ENCODE measurements at regions not wholly inside any gene's neighbourhood (a gene's known extent, or its start where the extent isn't known, plus 50 kb on each side); places are given as distances from the start of the nearest gene placed in this dataset.

DNA sequence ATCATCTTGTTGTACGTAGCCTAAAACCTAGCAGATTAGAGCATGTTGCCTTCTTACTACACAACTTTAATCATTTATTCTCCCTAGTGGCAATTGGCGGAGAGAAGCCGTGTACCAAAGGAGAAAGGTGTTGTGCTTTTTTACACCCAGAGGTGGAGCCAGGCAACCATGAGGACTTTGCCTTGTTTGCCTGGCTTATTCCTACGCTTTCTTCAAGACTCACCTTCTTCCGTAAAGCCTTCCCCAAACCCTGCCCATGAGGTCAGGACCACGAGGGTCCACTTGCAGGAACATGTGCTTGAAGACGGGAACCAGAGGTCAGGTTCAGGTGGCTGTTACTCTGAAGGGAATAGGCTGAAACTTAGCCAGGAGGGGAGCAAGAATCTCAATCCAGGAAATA is 290.5 kb downstream of the RAB28 start:
- H3K4me3 ChIP-seq (ENCODE audit: low read length): no peak overlapping the region
- no CpG with 5 or more reads among the region's 7 CpGs for WGBS (ENCODE audit: insufficient coverage, insufficient read length)
- DNase-seq (ENCODE audit: low read depth, low spot score): peak; percentile 5

DNA sequence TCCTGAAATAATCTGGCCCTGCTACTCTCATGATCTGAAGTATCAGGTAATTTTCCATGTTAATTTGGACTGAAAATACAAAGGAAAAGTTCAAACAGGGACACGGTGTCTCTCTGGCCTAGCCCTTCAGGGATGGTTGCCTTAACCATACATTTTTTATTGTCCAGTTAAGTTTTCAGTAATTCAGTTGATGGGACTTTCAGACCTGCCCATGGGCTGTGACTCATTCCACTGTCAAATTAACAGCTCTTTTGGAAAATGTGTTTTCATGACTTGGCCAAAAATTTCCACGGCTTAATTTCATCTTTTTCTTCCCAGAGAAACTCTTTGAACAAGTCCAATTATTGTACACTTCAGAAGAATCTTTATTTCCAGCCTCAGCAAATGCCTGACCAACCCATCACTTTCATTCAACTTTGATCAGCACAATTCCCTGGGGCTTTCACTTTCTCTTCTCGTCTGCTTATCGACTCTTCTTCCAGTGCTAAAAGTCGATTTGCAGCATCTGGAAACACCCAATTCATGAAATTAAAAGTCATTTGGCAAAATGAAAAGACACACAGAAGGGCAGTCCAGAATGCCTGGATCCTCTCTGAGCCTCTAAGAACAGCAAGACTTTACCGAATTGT is 293.9 kb downstream of the RAB28 start:
- no peaks in the 10 kb centered on the region for H3K27me3 ChIP-seq (ENCODE audit: control insufficient read depth, insufficient read depth, low read length)
- no peak for DNase-seq (ENCODE audit: low read depth, low spot score)
- WGBS (ENCODE audit: insufficient coverage, insufficient read length): no CpG with 5 or more reads among the region's 6 CpGs
- H3K4me3 ChIP-seq (ENCODE audit: low read length): no peak overlapping the region
- no peaks in the 10 kb centered on the region for H3K36me3 ChIP-seq (ENCODE audit: control insufficient read depth, insufficient read depth, low read length)
- H3K9me3 ChIP-seq (ENCODE audit: control insufficient read depth, insufficient read depth, low read length): no peaks in the 10 kb centered on the region
- no peaks in the 10 kb centered on the region for H3K4me1 ChIP-seq (ENCODE audit: control insufficient read depth, insufficient read depth, low read length)
- H3K27ac ChIP-seq (ENCODE audit: low read length): no peak overlapping the region

More for the DNA sequence above, 290.5 kb downstream of the RAB28 start:
- no peaks in the 10 kb centered on the region for H3K9me3 ChIP-seq (ENCODE audit: control insufficient read depth, insufficient read depth, low read length)
- no peaks in the 10 kb centered on the region for H3K27me3 ChIP-seq (ENCODE audit: control insufficient read depth, insufficient read depth, low read length)
- H3K4me1 ChIP-seq (ENCODE audit: control insufficient read depth, insufficient read depth, low read length): no peaks in the 10 kb centered on the region
- H3K27ac ChIP-seq (ENCODE audit: low read length): no peak overlapping the region
- H3K36me3 ChIP-seq (ENCODE audit: control insufficient read depth, insufficient read depth, low read length): no peaks in the 10 kb centered on the region

DNA sequence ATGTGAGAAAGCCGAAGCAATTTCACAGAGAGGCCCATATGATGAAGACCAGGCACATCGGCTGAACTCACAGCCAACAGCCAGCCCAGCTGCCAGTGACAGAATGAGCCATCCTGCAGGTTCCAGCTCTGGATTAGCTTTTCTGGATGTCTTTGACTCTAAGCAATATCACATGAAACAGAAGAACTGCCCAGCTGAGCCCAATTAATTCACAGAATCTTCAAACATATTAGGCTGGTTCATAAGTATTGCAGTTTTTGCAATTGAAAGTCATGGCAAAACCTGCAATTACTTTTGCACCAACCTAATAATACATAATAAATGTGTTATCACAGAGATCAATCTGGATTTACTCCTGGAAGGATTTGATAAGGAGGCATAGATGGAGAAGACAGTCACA is 299.9 kb downstream of the RAB28 start:
- WGBS (ENCODE audit: insufficient coverage, insufficient read length): no CpG with 5 or more reads among the region's 2 CpGs
- DNase-seq (ENCODE audit: low read depth, low spot score): no peak
- Histone ChIP-seq H3K36me3 (ENCODE audit: control insufficient read depth, insufficient read depth, low read length) (no peaks in the 10 kb centered on the region), H3K4me3 (ENCODE audit: low read length) (no peak overlapping the region), H3K9me3 (ENCODE audit: control insufficient read depth, insufficient read depth, low read length) (no peaks in the 10 kb centered on the region), H3K27me3 (ENCODE audit: control insufficient read depth, insufficient read depth, low read length) (no peaks in the 10 kb centered on the region), H3K27ac (ENCODE audit: low read length) (no peak overlapping the region), H3K4me1 (ENCODE audit: control insufficient read depth, insufficient read depth, low read length) (no peaks in the 10 kb centered on the region)

DNA sequence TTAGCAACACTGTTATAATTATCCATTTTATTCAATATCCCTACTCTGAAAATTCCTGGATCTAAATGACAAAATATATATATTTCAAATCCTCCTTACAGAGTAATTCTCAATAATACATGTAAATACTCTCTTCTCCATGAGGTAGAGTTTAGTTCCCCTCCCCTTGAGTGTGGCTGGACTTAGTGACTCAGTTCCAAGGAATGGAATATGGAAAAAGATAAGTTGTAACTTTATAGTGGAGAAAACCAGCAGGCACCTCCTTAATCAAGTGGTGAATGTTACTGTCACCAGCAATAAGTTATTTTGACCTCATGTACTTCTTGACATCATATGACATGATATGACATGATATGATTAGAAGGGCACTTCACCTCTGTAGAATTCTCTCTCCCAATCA is 302.0 kb downstream of the RAB28 start:
- Histone ChIP-seq H3K36me3 (ENCODE audit: control insufficient read depth, insufficient read depth, low read length) (no peaks in the 10 kb centered on the region), H3K9me3 (ENCODE audit: control insufficient read depth, insufficient read depth, low read length) (no peaks in the 10 kb centered on the region), H3K27ac (ENCODE audit: low read length) (no peak overlapping the region), H3K4me3 (ENCODE audit: low read length) (no peak overlapping the region), H3K27me3 (ENCODE audit: control insufficient read depth, insufficient read depth, low read length) (no peaks in the 10 kb centered on the region), H3K4me1 (ENCODE audit: control insufficient read depth, insufficient read depth, low read length) (no peaks in the 10 kb centered on the region)
- no peak for DNase-seq (ENCODE audit: low read depth, low spot score)

DNA sequence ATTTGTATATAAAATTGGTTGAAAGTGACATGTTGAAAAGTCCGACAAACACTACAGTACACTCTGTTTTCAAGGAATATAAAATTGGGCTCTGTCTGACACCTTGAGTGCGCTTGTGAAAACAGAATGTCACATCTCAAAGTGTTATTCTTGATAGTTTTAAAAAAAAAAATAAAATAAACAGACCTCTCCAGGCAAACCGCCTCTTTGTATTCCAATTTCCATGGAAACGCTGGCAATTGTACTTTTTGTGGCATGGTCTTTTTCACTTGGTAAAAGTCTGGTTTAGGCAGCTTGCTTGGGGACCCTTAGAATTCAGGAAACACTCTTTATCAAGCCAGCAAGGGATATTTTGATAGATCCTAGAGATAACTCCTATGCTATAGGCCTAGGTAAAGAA is 302.5 kb downstream of the RAB28 start:
- no peaks in the 10 kb centered on the region for H3K27me3 ChIP-seq (ENCODE audit: control insufficient read depth, insufficient read depth, low read length)
- DNase-seq (ENCODE audit: low read depth, low spot score): no peak
- whole genome bisulfite sequencing (ENCODE audit: insufficient coverage, insufficient read length): no CpG with 5 or more reads among the region's 4 CpGs

DNA sequence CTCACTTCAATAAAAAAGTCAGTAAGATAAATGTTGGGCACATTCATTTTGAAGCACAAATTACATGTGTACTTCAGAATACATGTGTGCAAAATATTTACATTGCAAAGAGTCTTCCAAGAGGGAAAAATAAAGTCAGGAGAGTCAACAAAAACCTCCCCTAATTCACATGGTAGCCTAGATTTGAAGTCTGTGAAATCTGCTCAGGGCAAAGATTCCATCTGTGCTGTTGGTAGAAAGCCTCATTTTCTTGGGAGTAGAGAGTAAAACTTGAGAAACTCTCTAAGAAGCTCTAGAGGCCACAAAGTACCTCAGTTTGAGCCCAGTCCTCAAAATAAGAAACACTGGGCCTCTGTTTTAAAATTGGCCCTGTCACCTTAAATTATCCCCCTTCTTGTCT is 303.4 kb downstream of the RAB28 start:
- Histone ChIP-seq H3K27ac (ENCODE audit: low read length) (no peak overlapping the region), H3K4me3 (ENCODE audit: low read length) (no peak overlapping the region), H3K27me3 (ENCODE audit: control insufficient read depth, insufficient read depth, low read length) (no peaks in the 10 kb centered on the region), H3K4me1 (ENCODE audit: control insufficient read depth, insufficient read depth, low read length) (no peaks in the 10 kb centered on the region), H3K9me3 (ENCODE audit: control insufficient read depth, insufficient read depth, low read length) (no peaks in the 10 kb centered on the region), H3K36me3 (ENCODE audit: control insufficient read depth, insufficient read depth, low read length) (no peaks in the 10 kb centered on the region)
- no peak for DNase-seq (ENCODE audit: low read depth, low spot score)

More for the DNA sequence above, 302.5 kb downstream of the RAB28 start:
- Histone ChIP-seq H3K4me1 (ENCODE audit: control insufficient read depth, insufficient read depth, low read length) (no peaks in the 10 kb centered on the region), H3K9me3 (ENCODE audit: control insufficient read depth, insufficient read depth, low read length) (no peaks in the 10 kb centered on the region), H3K36me3 (ENCODE audit: control insufficient read depth, insufficient read depth, low read length) (no peaks in the 10 kb centered on the region), H3K27ac (ENCODE audit: low read length) (no peak overlapping the region), H3K4me3 (ENCODE audit: low read length) (no peak overlapping the region)

DNA sequence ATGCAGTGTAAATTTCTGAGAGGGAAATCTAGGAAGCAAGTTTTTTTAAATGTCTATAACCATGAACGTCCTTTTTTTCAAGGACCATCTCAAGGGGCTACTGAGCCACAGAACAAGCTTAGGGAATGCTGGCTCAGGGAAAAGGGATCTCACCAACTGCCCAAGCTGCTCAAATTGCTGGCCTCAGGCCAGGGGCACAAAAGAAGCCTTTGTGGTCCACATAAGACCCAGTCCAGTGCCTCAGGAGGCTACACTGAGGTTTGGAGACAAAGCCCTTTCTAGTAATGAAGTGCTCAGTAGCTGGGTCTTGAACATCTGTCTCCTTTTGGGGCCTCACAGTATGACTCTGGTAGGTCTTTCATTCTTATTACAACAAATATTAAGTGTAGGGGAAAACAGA is 305.5 kb downstream of the RAB28 start:
- Histone ChIP-seq H3K27me3 (ENCODE audit: control insufficient read depth, insufficient read depth, low read length) (no peaks in the 10 kb centered on the region), H3K36me3 (ENCODE audit: control insufficient read depth, insufficient read depth, low read length) (no peaks in the 10 kb centered on the region), H3K9me3 (ENCODE audit: control insufficient read depth, insufficient read depth, low read length) (no peaks in the 10 kb centered on the region), H3K4me1 (ENCODE audit: control insufficient read depth, insufficient read depth, low read length) (no peaks in the 10 kb centered on the region), H3K27ac (ENCODE audit: low read length) (no peak overlapping the region), H3K4me3 (ENCODE audit: low read length) (no peak overlapping the region)
- WGBS (ENCODE audit: insufficient coverage, insufficient read length): no CpG with 5 or more reads among the region's 1 CpG
- DNase-seq (ENCODE audit: low read depth, low spot score): no peak

DNA sequence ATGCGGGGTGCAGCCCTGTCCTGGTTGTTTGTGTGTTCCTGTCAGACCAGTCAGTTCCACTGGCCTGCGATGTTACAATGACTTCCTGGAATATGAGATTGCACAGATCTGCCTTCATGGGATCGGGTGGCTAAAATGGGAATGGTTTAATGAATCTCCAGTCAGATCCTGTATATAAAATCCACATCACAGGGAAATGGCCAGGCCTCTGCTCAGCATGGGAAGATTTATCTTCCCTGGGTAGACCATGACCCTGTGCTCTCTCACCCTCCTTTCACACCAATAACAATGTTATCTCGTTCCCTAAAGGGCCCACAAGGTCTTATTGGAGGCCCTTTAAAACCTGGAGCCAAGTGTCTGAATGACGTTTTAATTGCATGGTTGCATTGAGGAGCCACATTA is 307.4 kb downstream of the RAB28 start:
- Histone ChIP-seq H3K9me3 (ENCODE audit: control insufficient read depth, insufficient read depth, low read length) (no peaks in the 10 kb centered on the region), H3K36me3 (ENCODE audit: control insufficient read depth, insufficient read depth, low read length) (no peaks in the 10 kb centered on the region), H3K4me3 (ENCODE audit: low read length) (no peak overlapping the region), H3K27me3 (ENCODE audit: control insufficient read depth, insufficient read depth, low read length) (no peaks in the 10 kb centered on the region), H3K4me1 (ENCODE audit: control insufficient read depth, insufficient read depth, low read length) (no peaks in the 10 kb centered on the region), H3K27ac (ENCODE audit: low read length) (no peak overlapping the region)
- no peak for DNase-seq (ENCODE audit: low read depth, low spot score)
- WGBS (ENCODE audit: insufficient coverage, insufficient read length): no CpG with 5 or more reads among the region's 5 CpGs

DNA sequence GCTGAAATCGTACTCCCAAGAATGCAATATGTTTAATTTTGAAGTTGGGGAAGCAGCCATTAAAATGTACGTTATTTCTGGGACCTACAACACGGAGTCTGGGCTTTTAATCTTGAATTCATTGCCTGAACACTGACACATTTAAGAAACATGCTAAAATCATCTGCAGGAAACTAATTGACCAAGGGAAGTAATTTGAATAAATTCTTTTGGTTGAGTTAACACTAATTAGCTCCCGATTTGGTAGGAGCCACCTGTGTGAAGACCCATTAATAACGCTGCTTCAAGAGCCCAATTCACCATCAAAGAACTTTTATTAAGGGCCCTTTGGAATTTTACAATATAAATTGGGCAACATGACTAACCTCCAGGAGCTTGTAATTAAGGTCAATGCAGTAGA is 309.2 kb downstream of the RAB28 start:
- no peaks in the 10 kb centered on the region for H3K36me3 ChIP-seq (ENCODE audit: control insufficient read depth, insufficient read depth, low read length)
- H3K27me3 ChIP-seq (ENCODE audit: control insufficient read depth, insufficient read depth, low read length): no peaks in the 10 kb centered on the region
- no peak for DNase-seq (ENCODE audit: low read depth, low spot score)
- no peak overlapping the region for H3K4me3 ChIP-seq (ENCODE audit: low read length)
- no CpG with 5 or more reads among the region's 5 CpGs for whole genome bisulfite sequencing (ENCODE audit: insufficient coverage, insufficient read length)
- H3K27ac ChIP-seq (ENCODE audit: low read length): no peak overlapping the region
- H3K9me3 ChIP-seq (ENCODE audit: control insufficient read depth, insufficient read depth, low read length): no peaks in the 10 kb centered on the region
- no peaks in the 10 kb centered on the region for H3K4me1 ChIP-seq (ENCODE audit: control insufficient read depth, insufficient read depth, low read length)

DNA sequence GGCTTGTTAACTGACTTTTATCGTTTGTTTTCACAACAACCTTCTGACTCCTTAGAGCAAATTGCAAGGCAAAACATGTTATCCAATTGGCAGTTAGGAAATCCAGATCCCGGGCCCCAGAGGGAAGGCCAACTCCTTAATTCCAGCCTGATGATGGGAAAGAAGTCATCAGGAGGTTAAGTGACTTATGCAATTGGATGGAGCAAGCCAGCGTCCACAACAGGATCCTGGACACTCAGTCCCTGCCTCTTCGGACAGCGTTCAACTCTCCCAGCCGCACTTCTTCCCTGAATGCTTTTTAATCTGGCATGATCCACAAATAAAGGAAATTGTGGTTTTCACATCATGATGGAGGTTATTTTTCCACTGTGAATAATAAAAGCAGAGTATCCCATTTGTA is 310.1 kb downstream of the RAB28 start:
- WGBS (ENCODE audit: insufficient coverage, insufficient read length): no CpG with 5 or more reads among the region's 6 CpGs
- H3K36me3 ChIP-seq (ENCODE audit: control insufficient read depth, insufficient read depth, low read length): no peaks in the 10 kb centered on the region
- H3K27ac ChIP-seq (ENCODE audit: low read length): no peak overlapping the region
- DNase-seq (ENCODE audit: low read depth, low spot score): no peak
- no peak overlapping the region for H3K4me3 ChIP-seq (ENCODE audit: low read length)
- H3K27me3 ChIP-seq (ENCODE audit: control insufficient read depth, insufficient read depth, low read length): no peaks in the 10 kb centered on the region
- H3K9me3 ChIP-seq (ENCODE audit: control insufficient read depth, insufficient read depth, low read length): no peaks in the 10 kb centered on the region
- H3K4me1 ChIP-seq (ENCODE audit: control insufficient read depth, insufficient read depth, low read length): no peaks in the 10 kb centered on the region

DNA sequence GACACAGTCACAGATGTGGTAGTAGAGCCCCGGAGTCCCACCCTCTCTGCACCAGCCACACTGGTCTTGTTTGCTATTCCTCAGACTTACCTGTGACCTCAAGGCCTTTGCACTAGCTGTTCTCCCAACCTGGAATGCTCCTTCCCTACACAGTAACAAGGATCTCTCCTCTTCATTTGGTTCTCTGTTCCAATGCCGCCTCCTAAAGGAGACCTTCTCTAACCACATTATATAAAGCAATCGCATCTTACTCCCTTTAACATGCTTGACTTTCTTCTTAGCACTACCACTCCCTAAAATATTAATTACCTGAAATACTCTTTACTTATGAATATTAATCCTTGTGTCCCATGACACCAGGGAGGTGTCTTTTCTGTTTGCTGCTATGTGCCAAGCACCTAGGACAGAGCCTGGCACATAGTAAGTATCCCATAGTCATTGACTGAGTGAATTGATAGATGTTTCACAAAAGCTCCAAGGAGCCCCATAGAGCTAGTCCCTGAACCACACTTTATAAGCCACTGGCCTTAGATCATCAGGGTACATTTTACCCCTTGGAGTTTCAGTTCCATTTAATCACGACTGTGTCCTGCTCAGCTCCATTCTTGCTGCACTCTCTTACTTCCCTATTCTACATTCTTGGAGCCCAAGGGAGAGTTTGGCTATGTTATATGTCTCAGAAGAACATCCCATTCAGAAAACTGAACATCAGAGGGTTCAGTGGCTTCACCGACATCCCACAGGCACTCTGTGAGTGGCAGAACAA is 312.7 kb downstream of the RAB28 start:
- Histone ChIP-seq H3K4me1 (ENCODE audit: control insufficient read depth, insufficient read depth, low read length) (no peaks in the 10 kb centered on the region), H3K36me3 (ENCODE audit: control insufficient read depth, insufficient read depth, low read length) (no peaks in the 10 kb centered on the region), H3K27ac (ENCODE audit: low read length) (no peak overlapping the region), H3K4me3 (ENCODE audit: low read length) (no peak overlapping the region), H3K9me3 (ENCODE audit: control insufficient read depth, insufficient read depth, low read length) (no peaks in the 10 kb centered on the region), H3K27me3 (ENCODE audit: control insufficient read depth, insufficient read depth, low read length) (no peaks in the 10 kb centered on the region)
- DNase-seq (ENCODE audit: low read depth, low spot score): no peak
- no CpG with 5 or more reads among the region's 5 CpGs for WGBS (ENCODE audit: insufficient coverage, insufficient read length)
